NB4 (cell line): ENCODE measurements at regions not wholly inside any gene's neighbourhood (a gene's known extent, or its start where the extent isn't known, plus 50 kb on each side); places are given as distances from the start of the nearest gene placed in this dataset.

Source experiments
- DNase-seq: peaks from one replicate; pipeline ENCODE4 v3.0.0; 2010; ENCODE audit warnings: low read depth
- H3K4me3 ChIP-seq: one replicate; pipeline ENCODE4 v1.5.1; 2011; ENCODE audit warnings: mild to moderate bottlenecking, low read depth, low read length, moderate library complexity
- MYC ChIP-seq: IDR thresholded peaks from 2 replicates; pipeline ENCODE4 v1.6.1; 2011; ENCODE audit warnings: low read depth, low read length
- POLR2A ChIP-seq: IDR thresholded peaks from 2 replicates; pipeline ENCODE4 v1.6.1; 2011; ENCODE audit warnings: mild to moderate bottlenecking; ENCODE audit not compliant: insufficient read length; ENCODE audit errors: extremely low read depth
- TF ChIP-seq, protein P1 (sequence below): IDR thresholded peaks from one replicate; pipeline ENCODE4 v1.5.1; 2012; ENCODE audit warnings: low read depth, low read length
- TF ChIP-seq, protein P2 (sequence below): IDR thresholded peaks from 2 replicates; pipeline ENCODE4 v1.6.1; 2011; ENCODE audit warnings: low read depth, low read length

DNA sequence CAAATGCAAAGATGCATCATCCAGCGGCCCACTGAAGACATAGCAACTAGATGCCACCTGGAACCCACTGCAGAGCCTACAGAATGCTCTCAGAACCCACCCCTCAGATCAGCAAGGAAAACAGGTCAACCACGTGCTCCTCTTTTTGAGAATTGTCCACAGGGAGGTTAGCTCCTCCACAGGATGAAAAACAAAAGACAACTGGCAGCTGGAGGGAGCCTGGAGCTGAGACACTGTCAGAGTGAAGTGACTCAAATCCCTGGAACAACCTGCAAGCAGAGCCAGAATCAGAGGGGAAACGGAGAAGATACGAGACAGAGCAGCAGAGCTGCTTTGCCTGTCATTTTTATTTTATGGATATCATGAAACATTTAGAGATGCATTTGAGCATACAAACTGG, 277.6 kb downstream of the GASK1B start:
- no peak overlapping the region for H3K4me3 ChIP-seq
- TF ChIP-seq, protein P1, sequence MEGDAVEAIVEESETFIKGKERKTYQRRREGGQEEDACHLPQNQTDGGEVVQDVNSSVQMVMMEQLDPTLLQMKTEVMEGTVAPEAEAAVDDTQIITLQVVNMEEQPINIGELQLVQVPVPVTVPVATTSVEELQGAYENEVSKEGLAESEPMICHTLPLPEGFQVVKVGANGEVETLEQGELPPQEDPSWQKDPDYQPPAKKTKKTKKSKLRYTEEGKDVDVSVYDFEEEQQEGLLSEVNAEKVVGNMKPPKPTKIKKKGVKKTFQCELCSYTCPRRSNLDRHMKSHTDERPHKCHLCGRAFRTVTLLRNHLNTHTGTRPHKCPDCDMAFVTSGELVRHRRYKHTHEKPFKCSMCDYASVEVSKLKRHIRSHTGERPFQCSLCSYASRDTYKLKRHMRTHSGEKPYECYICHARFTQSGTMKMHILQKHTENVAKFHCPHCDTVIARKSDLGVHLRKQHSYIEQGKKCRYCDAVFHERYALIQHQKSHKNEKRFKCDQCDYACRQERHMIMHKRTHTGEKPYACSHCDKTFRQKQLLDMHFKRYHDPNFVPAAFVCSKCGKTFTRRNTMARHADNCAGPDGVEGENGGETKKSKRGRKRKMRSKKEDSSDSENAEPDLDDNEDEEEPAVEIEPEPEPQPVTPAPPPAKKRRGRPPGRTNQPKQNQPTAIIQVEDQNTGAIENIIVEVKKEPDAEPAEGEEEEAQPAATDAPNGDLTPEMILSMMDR, result no peak
- TF ChIP-seq, protein P2, sequence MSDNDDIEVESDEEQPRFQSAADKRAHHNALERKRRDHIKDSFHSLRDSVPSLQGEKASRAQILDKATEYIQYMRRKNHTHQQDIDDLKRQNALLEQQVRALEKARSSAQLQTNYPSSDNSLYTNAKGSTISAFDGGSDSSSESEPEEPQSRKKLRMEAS, result no peak
- TF ChIP-seq MYC, result no peak
- TF ChIP-seq POLR2A, result no peak
- no peak for DNase-seq

DNA sequence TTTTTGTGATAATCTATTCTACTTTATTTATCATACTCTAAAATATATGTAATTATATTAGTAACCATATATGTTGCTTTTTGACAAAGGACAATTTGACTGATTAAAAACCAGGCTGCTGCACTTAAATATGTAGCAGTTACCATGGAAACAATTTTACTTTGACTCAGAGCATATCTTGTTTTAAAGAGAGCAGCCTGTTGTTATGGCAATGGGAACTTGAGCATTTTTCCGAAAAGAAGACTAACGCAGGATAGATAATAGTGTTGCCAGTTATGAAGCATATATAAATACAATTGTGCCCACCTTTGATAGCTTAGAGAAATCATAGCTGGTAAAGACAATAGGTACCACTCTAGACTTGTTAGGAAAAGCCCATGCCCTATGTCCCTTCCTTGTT, 283.0 kb downstream of the GASK1B start:
- TF ChIP-seq, protein P2, result no peak
- no peak for TF ChIP-seq MYC
- TF ChIP-seq, protein P1, result no peak
- TF ChIP-seq POLR2A, result no peak
- H3K4me3 ChIP-seq, result no peak overlapping the region
- DNase-seq, result no peak

DNA sequence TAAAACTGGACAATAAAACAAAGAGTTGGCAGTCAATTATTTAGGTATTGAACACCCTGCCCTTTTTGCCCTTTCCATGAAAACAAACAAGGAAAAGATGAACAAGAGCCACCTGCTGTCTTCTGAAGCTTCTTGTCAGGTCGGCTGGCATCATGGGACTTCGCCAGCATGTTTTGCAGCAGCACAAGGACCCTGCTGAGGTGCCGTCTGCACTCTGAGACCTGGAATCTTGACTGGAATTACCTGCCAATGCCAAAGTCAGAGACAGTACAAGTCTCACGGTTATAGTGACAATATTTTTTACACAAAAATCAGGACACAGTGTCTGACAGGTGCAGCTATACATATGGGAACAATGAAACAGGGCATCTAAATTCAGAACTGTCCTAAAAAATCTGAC, 284.5 kb downstream of the GASK1B start:
- TF ChIP-seq, protein P2, result no peak
- TF ChIP-seq POLR2A (no peak), MYC (no peak)
- TF ChIP-seq, protein P1, result no peak

DNA sequence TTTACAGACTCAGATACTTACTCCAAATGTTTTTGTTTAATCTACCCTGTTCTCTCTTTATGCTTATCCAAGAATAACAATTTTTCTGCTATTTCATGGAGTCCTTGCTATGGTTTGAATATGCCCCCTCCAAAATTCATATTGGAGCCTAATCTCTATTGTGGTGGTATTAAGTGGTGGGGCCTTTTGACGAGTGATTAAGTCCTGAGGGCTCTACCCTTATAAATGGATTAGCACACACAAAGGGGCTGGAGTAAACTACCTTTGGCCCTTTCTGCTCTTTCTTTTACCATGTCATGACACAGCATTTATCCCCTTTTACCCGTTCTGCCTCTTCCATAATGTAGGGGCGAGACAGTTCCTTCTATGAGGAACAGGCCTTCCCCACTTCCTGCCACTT, 285.5 kb downstream of the GASK1B start:
- TF ChIP-seq POLR2A (no peak), MYC (no peak)
- TF ChIP-seq, protein P1, result no peak
- TF ChIP-seq, protein P2, result no peak
- DNase-seq, result no peak

More for the DNA sequence above, 284.5 kb downstream of the GASK1B start:
- no peak overlapping the region for H3K4me3 ChIP-seq
- DNase-seq, result no peak

DNA sequence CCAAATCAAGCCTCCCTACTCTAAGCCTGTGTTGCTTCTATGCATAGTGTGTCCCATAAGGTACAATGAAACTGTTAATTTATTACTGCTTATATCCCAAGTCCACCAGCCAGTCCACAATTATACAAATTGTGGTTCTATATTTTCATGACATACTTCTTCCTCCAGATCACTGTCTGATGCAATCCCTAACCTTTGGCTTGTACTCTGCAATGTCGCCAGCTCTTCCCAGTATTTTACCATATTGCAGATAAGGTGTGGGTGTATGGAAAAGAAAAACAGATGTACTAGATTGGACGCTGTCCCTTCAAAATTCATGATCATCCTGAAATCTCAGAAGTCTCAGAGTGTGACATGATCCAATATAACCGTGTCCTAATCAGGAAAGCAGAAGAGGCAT, 286.2 kb downstream of the GASK1B start:
- no peak for DNase-seq
- H3K4me3 ChIP-seq, result no peak overlapping the region
- TF ChIP-seq, protein P1, result no peak
- TF ChIP-seq MYC (no peak), POLR2A (no peak)
- TF ChIP-seq, protein P2, result no peak

More for the DNA sequence above, 285.5 kb downstream of the GASK1B start:
- no peak overlapping the region for H3K4me3 ChIP-seq

DNA sequence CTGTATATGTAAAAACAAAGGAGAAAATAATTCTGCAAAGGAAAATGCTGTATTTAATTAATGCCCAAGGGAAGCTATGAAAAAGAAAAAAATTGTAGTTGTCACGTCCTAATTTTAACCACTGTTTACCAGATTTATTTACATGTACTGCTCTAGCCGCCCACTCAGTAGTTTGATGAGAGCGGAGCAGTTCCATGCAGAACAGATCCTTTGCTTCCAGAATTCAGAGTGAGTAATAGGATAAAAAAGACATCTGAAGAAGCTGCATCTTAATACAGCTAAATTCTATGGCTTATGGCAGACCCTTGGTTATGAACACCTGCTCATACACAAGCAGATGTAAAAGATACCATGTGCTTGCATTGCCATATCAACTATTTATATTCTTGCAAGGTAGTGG, 287.0 kb downstream of the GASK1B start:
- H3K4me3 ChIP-seq, result no peak overlapping the region
- no peak for DNase-seq
- TF ChIP-seq POLR2A (no peak), MYC (no peak)
- TF ChIP-seq, protein P1, result no peak
- TF ChIP-seq, protein P2, result no peak
